PC-3 (cell line): ENCODE measurements at regions not wholly inside any gene's neighbourhood (a gene's known extent, or its start where the extent isn't known, plus 50 kb on each side); places are given as distances from the start of the nearest gene placed in this dataset.

Source experiments
- ATAC-seq: fragments of 200-7000 bp; cut with Tn5 transposase; 2 replicates; pipeline ENCODE4 v1.9.1; 2020; ENCODE audit warnings: mild to moderate bottlenecking, moderate library complexity
- BruUV-seq: library from RNA; stranded (reverse); fragments of 400-500 nt; replicated peaks from 2 replicates; lab custom pipeline; 2021; lab: Mats Ljungman, UMichigan
- CTCF ChIA-PET: fragments of 300-600 bp; sonication (Branson Sonifier 250); formaldehyde crosslinking; loops from one replicate; lab custom pipeline; 2022; ENCODE audit warnings: antibody characterized with exemption; lab: Charles Lee
- POLR2A ChIA-PET: fragments of 300-600 bp; sonication (Branson Sonifier 250); formaldehyde crosslinking; loops from one replicate; lab custom pipeline; 2022; ENCODE audit warnings: antibody characterized with exemption; ENCODE audit not compliant: unreplicated experiment; lab: Charles Lee
- DNase-seq: peaks from one replicate; pipeline ENCODE4 v3.0.0-alpha.2; 2015
- H2AFZ ChIP-seq: fragments of 300-600 bp; sonication (generic); 2 replicates; pipeline ENCODE4 v1.6.0; 2016; ENCODE audit warnings: antibody characterized with exemption, low read length
- H3F3A ChIP-seq: fragments of 300-600 bp; sonication (generic); one replicate; pipeline ENCODE4 v1.6.0; 2017; ENCODE audit warnings: antibody characterized with exemption, low read length, control low read depth, mild to moderate bottlenecking; ENCODE audit not compliant: unreplicated experiment
- H3K27ac ChIP-seq: fragments of 300-600 bp; sonication (generic); 2 replicates; pipeline ENCODE4 v1.5.1; 2016; ENCODE audit warnings: mild to moderate bottlenecking, low read length
- H3K27me3 ChIP-seq: fragments of 300-600 bp; sonication (generic); 2 replicates; pipeline ENCODE4 v1.6.1; 2016; ENCODE audit warnings: low read length, mixed read lengths
- H3K36me3 ChIP-seq: fragments of 300-600 bp; sonication (generic); 2 replicates; pipeline ENCODE4 v1.6.1; 2016; ENCODE audit warnings: low read depth, mixed run types, low read length, mixed read lengths
- H3K4me1 ChIP-seq: fragments of 300-600 bp; sonication (generic); 2 replicates; pipeline ENCODE4 v1.5.1; 2016; ENCODE audit warnings: low read length; ENCODE audit not compliant: insufficient read depth
- H3K4me2 ChIP-seq: fragments of 300-600 bp; sonication (generic); 2 replicates; pipeline ENCODE4 v1.6.0; 2016; ENCODE audit warnings: low read length
- H3K4me3 ChIP-seq: fragments of 300-600 bp; sonication (generic); 2 replicates; pipeline ENCODE4 v1.5.1; 2016; ENCODE audit warnings: mild to moderate bottlenecking, low read length, mixed read lengths
- H3K79me2 ChIP-seq: fragments of 300-600 bp; sonication (generic); 2 replicates; pipeline ENCODE4 v1.6.1; 2017; ENCODE audit warnings: low read length, mixed read lengths
- H3K9ac ChIP-seq: fragments of 300-600 bp; sonication (generic); 2 replicates; pipeline ENCODE4 v1.6.0; 2016; ENCODE audit warnings: mild to moderate bottlenecking, low read length
- H3K9me2 ChIP-seq: fragments of 300-600 bp; sonication (generic); replicated peaks from 2 replicates; pipeline ENCODE4 v1.6.1; 2016; ENCODE audit warnings: mixed run types, low read length, mixed read lengths
- H3K9me3 ChIP-seq: fragments of 300-600 bp; sonication (generic); 2 replicates; pipeline ENCODE4 v1.6.1; 2016; ENCODE audit warnings: low read length, mixed read lengths
- H4K20me1 ChIP-seq: fragments of 300-600 bp; sonication (generic); 2 replicates; pipeline ENCODE4 v1.6.1; 2016; ENCODE audit warnings: low read length, mixed read lengths
- EZH2 ChIP-seq: fragments of 300-600 bp; sonication (generic); IDR thresholded peaks from one replicate; pipeline ENCODE4 v1.6.1; 2017; ENCODE audit warnings: antibody characterized with exemption, mild to moderate bottlenecking, low read length; ENCODE audit not compliant: unreplicated experiment
- EZH2phosphoT487 ChIP-seq: fragments of 300-600 bp; sonication (generic); IDR thresholded peaks from 2 replicates; pipeline ENCODE4 v1.6.1; 2018; ENCODE audit warnings: mild to moderate bottlenecking, antibody characterized with exemption, low read length, borderline replicate concordance
- intact Hi-C: fragments of 100-400 bp; cut with micrococcal nuclease; formaldehyde crosslinking; loops from 2 replicates; pipeline ENCODE4 v1.9.0; 2023
- TF ChIP-seq, protein P1 (sequence below): fragments of 300-600 bp; sonication (generic); conservative IDR thresholded peaks from 2 replicates; pipeline ENCODE4 v1.5.1; 2017; ENCODE audit warnings: antibody characterized with exemption, low read depth, mild to moderate bottlenecking, low read length

DNA sequence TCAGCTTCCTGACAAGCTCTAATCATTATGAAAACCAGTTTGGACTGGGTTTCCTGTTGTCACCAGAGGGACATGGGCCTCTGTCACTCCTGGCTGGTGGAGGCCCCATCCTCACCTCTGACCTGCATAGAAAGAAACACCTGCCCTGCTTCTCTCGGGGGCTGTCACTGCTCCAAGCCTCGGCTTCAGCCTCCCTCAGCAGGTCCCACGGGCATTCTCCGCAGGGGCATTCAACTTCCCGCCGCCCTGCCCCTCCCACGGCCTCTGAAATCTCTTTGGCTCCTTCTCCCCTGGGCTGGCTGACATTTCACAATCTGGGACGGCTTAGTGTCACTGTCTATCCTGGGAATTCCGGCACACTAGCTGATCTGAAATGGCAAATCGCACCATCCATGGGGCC lies 257.9 kb downstream of the CTTN start:
- no peak for DNase-seq
- no peak for ATAC-seq
- H3K36me3 ChIP-seq: no peaks in the 10 kb centered on the region
- CTCF ChIA-PET: no interaction called here
- no peak overlapping the region for H3K9ac ChIP-seq
- intact Hi-C loops: no loop called here
- no peaks in the 10 kb centered on the region for H4K20me1 ChIP-seq
- no peak for TF ChIP-seq EZH2phosphoT487
- TF ChIP-seq, protein P1, sequence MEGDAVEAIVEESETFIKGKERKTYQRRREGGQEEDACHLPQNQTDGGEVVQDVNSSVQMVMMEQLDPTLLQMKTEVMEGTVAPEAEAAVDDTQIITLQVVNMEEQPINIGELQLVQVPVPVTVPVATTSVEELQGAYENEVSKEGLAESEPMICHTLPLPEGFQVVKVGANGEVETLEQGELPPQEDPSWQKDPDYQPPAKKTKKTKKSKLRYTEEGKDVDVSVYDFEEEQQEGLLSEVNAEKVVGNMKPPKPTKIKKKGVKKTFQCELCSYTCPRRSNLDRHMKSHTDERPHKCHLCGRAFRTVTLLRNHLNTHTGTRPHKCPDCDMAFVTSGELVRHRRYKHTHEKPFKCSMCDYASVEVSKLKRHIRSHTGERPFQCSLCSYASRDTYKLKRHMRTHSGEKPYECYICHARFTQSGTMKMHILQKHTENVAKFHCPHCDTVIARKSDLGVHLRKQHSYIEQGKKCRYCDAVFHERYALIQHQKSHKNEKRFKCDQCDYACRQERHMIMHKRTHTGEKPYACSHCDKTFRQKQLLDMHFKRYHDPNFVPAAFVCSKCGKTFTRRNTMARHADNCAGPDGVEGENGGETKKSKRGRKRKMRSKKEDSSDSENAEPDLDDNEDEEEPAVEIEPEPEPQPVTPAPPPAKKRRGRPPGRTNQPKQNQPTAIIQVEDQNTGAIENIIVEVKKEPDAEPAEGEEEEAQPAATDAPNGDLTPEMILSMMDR: no peak
- TF ChIP-seq EZH2: no peak
- no peaks in the 10 kb centered on the region for H3K9me3 ChIP-seq
- no peaks in the 10 kb centered on the region for H3F3A ChIP-seq
- no peaks in the 10 kb centered on the region for H3K4me1 ChIP-seq
- H3K79me2 ChIP-seq: no peaks in the 10 kb centered on the region
- no peaks in the 10 kb centered on the region for H3K9me2 ChIP-seq
- POLR2A ChIA-PET: no interaction called here
- no peak overlapping the region for H3K27ac ChIP-seq
- H2AFZ ChIP-seq: no peak overlapping the region
- no peaks in the 10 kb centered on the region for H3K27me3 ChIP-seq
- BruUV-seq: no TSS peak
- no peak overlapping the region for H3K4me3 ChIP-seq
- no peak overlapping the region for H3K4me2 ChIP-seq

DNA sequence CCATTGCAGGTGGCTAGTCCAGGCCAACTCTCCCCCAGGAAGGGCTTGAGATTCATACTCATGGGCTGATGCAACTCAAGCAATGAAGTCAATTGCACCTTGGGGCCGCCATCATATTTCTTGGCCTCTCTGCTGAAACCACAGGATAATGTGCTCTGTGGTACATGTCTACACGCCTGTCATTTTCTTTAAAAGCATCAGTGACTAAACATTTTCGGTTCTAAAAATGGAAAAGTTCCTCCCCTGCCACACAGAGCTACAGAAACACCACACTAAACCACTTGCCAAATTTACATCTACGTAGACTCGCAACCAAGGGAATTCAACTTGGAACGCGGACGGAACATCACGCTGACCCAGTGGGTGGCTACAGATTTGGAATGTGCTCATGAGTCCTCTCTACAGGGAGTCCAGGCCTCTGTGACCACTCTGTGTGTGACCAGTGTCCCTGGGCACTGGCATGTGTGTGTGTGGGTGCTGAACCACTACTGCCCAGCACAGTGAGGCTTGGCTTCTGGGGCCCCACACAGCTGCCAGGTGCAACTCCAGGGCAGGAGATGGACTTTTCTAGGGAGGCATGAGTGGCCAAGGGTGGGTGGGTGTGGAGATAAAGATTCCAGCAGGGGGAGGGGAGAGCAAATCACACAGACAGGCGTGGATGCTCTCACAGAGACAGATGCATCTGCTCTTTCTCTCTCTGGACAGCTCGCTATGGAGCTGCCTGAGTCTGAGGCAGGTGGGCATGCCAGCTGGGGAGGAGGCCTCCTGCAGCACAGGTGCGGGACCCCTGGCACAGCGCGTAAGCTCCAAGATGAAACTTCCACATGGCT lies 261.9 kb downstream of the CTTN start:
- no peaks in the 10 kb centered on the region for H3K9me3 ChIP-seq
- H4K20me1 ChIP-seq: no peaks in the 10 kb centered on the region
- H3K36me3 ChIP-seq: no peaks in the 10 kb centered on the region
- no peaks in the 10 kb centered on the region for H3K79me2 ChIP-seq
- H3K27ac ChIP-seq: no peak overlapping the region
- ATAC-seq (no peak), DNase-seq (no peak)
- ChIA-PET CTCF (no interaction called here), POLR2A (no interaction called here)
- no peaks in the 10 kb centered on the region for H3K9me2 ChIP-seq
- H3F3A ChIP-seq: no peaks in the 10 kb centered on the region
- H3K4me1 ChIP-seq: no peaks in the 10 kb centered on the region
- TF ChIP-seq EZH2: no peak
- no peak for TF ChIP-seq EZH2phosphoT487
- TF ChIP-seq, protein P1: no peak
- no TSS peak for BruUV-seq
- no peak overlapping the region for H3K4me3 ChIP-seq
- H3K27me3 ChIP-seq: no peaks in the 10 kb centered on the region
- H2AFZ ChIP-seq: no peak overlapping the region
- intact Hi-C loops: no loop called here
- H3K4me2 ChIP-seq: no peak overlapping the region
- no peak overlapping the region for H3K9ac ChIP-seq

DNA sequence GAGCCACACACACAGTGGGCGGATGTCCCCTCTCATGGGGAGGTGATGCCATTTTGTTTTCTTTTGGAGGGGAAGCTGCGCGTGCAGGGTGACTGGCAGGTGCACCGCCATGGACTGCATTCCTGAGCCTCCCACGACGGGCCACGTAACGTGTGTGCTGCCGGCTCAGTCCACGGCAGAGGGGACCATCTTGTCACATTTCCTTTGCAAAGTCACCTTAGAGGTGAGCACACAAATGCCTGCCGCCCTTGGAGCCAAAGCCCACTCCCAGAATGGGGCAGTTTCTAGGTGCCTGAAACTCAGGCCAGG lies 262.5 kb downstream of the CTTN start:
- POLR2A ChIA-PET: no interaction called here

More for the DNA sequence above, 262.5 kb downstream of the CTTN start:
- Histone ChIP-seq H3F3A (no peaks in the 10 kb centered on the region), H3K4me1 (no peaks in the 10 kb centered on the region), H3K9ac (no peak overlapping the region), H3K27me3 (no peaks in the 10 kb centered on the region), H4K20me1 (no peaks in the 10 kb centered on the region), H3K36me3 (no peaks in the 10 kb centered on the region), H3K79me2 (no peaks in the 10 kb centered on the region), H3K9me2 (no peaks in the 10 kb centered on the region), H3K4me3 (no peak overlapping the region), H3K9me3 (no peaks in the 10 kb centered on the region), H2AFZ (no peak overlapping the region), H3K27ac (no peak overlapping the region), H3K4me2 (no peak overlapping the region)
- no peak for TF ChIP-seq EZH2
- no peak for TF ChIP-seq EZH2phosphoT487
- TF ChIP-seq, protein P1: no peak
- CTCF ChIA-PET: no interaction called here
- intact Hi-C loops: no loop called here
- DNase-seq (no peak), ATAC-seq (no peak)
- no TSS peak for BruUV-seq
